Body of pancreas (tissue), 4 donors: ENCODE measurements at regions not wholly inside any gene's neighbourhood (a gene's known extent, or its start where the extent isn't known, plus 50 kb on each side); places are given as distances from the start of the nearest gene placed in this dataset.

Experiments used
- ATAC-seq: fragments of 150-250 bp; one replicate; pipeline ENCODE4 v1.9.1; 2016
- DNase-seq, 4 donors: peaks; one replicate each; pipeline ENCODE4 v3.0.0-alpha.2; 2019
- H3K27ac ChIP-seq, 4 donors: fragments of 200-600 bp; sonication (generic); 1 replicate in 3 of 4; 2 replicates in 1 of 4; pipeline versions ENCODE4 v1.5.1 to v1.6.1; 2016 to 2019; ENCODE audit warnings: mild to moderate bottlenecking in 1 of 4, mixed read lengths in 1 of 4, moderate library complexity in 1 of 4
- H3K27me3 ChIP-seq, 2 donors: fragments of 200-600 bp; sonication (generic); one replicate each; pipeline ENCODE4 v1.6.0; 2016; ENCODE audit warnings: mild to moderate bottlenecking in 1 of 2
- H3K36me3 ChIP-seq, 2 donors: fragments of 200-600 bp; sonication (generic); replicated peaks in 1 of 2; 2 replicates each; pipeline ENCODE4 v1.5.1; 2016; ENCODE audit warnings: low read depth in 2 of 2; ENCODE audit not compliant: insufficient read depth in 1 of 2
- H3K4me1 ChIP-seq: fragments of 200-600 bp; sonication (generic); one replicate; pipeline ENCODE4 v1.6.0; 2016
- H3K4me3 ChIP-seq, 2 donors: fragments of 200-600 bp; sonication (generic); 1 replicate in 1 of 2; 2 replicates in 1 of 2; pipeline ENCODE4 v1.5.1; 2016 to 2019
- H3K9me3 ChIP-seq, 3 donors: fragments of 200-600 bp; sonication (generic); 1 replicate in 2 of 3; 2 replicates in 1 of 3; pipeline ENCODE4 v1.5.1; 2016
- POLR2A ChIP-seq, 3 donors: fragments of 450-650 bp; IDR thresholded peaks; one replicate each; pipeline ENCODE4 v1.6.1; 2016; ENCODE audit warnings: antibody characterized with exemption in 3 of 3, mild to moderate bottlenecking in 2 of 3
- WGBS, 2 donors: methylation state at CpG; one replicate each; pipeline ENCODE4 v1.1.5; 2017; 5-methylcytosine and 5-hydroxymethylcytosine counted together
- intact Hi-C: fragments of 100-400 bp; cut with DNase I; formaldehyde crosslinking; loops from one replicate; pipeline ENCODE4 v1.15.1; 2023
- TF ChIP-seq, protein P1 (sequence below), 7 experiments: fragments of 450-650 bp in 4 of 7; fragments of 200-600 bp in 3 of 7; sonication (generic) in 3 of 7; IDR thresholded peaks; one replicate each; pipeline ENCODE4 v1.5.1; 2016 to 2019; ENCODE audit warnings: antibody characterized with exemption in 7 of 7

DNA sequence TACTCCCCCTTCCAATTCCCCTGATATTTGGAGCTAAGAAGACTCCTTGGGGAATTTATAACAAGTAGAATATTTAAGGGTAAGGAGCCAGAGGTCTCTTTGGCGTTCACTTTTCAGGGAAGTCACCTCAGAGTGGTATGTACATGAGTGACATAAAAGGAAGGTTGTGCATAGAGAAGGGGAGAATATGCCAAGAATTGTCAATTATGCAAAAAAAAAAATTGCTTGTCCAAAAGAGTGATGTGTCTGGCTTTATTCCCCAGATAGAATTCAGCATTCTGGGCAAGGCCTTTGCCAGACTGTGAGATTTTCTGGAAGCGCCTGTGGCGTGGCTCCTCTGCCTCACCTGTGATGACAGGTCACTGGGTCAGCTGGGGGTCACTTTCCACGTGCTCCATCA lies 170.2 kb downstream of the MIAT start:
- Histone ChIP-seq H3K27me3 (no peaks in the 10 kb centered on the region), H3K36me3 (no peaks in the 10 kb centered on the region), H3K4me3 (no peak overlapping the region), H3K9me3 (no peaks in the 10 kb centered on the region), H3K4me1 (no peaks in the 10 kb centered on the region), H3K27ac (no peak overlapping the region)
- no peak for ATAC-seq
- 81 to 83% methylated on average over 4 of the region's 4 CpGs for WGBS, 2 donors
- no peak for TF ChIP-seq POLR2A (IDR thresholded peaks at IDR 0.05)
- TF ChIP-seq, protein P1, sequence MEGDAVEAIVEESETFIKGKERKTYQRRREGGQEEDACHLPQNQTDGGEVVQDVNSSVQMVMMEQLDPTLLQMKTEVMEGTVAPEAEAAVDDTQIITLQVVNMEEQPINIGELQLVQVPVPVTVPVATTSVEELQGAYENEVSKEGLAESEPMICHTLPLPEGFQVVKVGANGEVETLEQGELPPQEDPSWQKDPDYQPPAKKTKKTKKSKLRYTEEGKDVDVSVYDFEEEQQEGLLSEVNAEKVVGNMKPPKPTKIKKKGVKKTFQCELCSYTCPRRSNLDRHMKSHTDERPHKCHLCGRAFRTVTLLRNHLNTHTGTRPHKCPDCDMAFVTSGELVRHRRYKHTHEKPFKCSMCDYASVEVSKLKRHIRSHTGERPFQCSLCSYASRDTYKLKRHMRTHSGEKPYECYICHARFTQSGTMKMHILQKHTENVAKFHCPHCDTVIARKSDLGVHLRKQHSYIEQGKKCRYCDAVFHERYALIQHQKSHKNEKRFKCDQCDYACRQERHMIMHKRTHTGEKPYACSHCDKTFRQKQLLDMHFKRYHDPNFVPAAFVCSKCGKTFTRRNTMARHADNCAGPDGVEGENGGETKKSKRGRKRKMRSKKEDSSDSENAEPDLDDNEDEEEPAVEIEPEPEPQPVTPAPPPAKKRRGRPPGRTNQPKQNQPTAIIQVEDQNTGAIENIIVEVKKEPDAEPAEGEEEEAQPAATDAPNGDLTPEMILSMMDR (IDR thresholded peaks at IDR 0.05), result no peak
- DNase-seq, result no peak
- intact Hi-C loops, result no loop called here

GRCh38 chr22:26828311-26828710 lies 170.9 kb downstream of the MIAT start:
- WGBS, 2 donors, result 89 to 94% methylated on average over 2 to 3 of the region's 3 CpGs
- Histone ChIP-seq H3K4me1 (no peaks in the 10 kb centered on the region), H3K27ac (no peak overlapping the region), H3K9me3 (no peaks in the 10 kb centered on the region), H3K27me3 (no peaks in the 10 kb centered on the region), H3K36me3 (no peaks in the 10 kb centered on the region), H3K4me3 (no peak overlapping the region)
- intact Hi-C loops, result no loop called here
- TF ChIP-seq, protein P1 (IDR thresholded peaks at IDR 0.05), result no peak
- TF ChIP-seq POLR2A (IDR thresholded peaks at IDR 0.05), result no peak
- ATAC-seq (no peak), DNase-seq (no peak)

DNA sequence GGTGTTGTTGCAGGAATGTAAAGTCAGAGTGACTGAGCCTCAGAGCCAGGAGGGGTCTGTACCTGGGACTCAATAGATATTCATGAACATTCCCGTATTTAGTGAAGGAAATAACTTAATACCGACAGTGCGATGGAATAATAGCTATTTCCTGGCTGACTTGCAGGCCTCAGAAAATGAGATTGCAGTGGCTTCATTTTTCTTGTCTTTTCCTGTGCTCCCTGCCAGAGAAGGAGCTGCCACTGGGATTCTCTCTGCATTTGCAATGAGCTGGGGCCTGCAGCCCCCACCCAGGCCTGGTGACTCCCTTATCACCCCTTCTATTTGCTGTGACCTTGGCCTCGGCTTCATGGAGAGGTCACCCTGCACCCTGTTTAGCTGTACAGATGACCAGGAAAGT lies 173.4 kb downstream of the MIAT start:
- intact Hi-C loops, result no loop called here
- DNase-seq (no peak), ATAC-seq (no peak)
- H3K9me3 ChIP-seq, result no peaks in the 10 kb centered on the region
- no peak overlapping the region for H3K27ac ChIP-seq
- 71 to 77% methylated on average over 4 of the region's 4 CpGs for WGBS, 2 donors
- no peaks in the 10 kb centered on the region for H3K4me1 ChIP-seq
- no peaks in the 10 kb centered on the region for H3K36me3 ChIP-seq
- no peak overlapping the region for H3K4me3 ChIP-seq
- TF ChIP-seq, protein P1 (IDR thresholded peaks at IDR 0.05), result no peak
- no peak for TF ChIP-seq POLR2A (IDR thresholded peaks at IDR 0.05)
- H3K27me3 ChIP-seq, result no peaks in the 10 kb centered on the region

GRCh38 chr22:26835023-26835422 lies 177.6 kb downstream of the MIAT start:
- no peak for ATAC-seq
- Histone ChIP-seq H3K36me3 (no peaks in the 10 kb centered on the region), H3K9me3 (no peaks in the 10 kb centered on the region), H3K4me1 (no peaks in the 10 kb centered on the region), H3K4me3 (no peak overlapping the region), H3K27me3 (no peaks in the 10 kb centered on the region), H3K27ac (no peak overlapping the region)
- TF ChIP-seq POLR2A (IDR thresholded peaks at IDR 0.05), result no peak
- TF ChIP-seq, protein P1 (IDR thresholded peaks at IDR 0.05), result no peak
- 75 to 77% methylated on average over 6 of the region's 6 CpGs for WGBS, 2 donors
- intact Hi-C loops, result no loop called here
- no peak for DNase-seq

GRCh38 chr22:26835929-26836528 lies 178.6 kb downstream of the MIAT start:
- Histone ChIP-seq H3K36me3 (no peaks in the 10 kb centered on the region), H3K27ac (no peak overlapping the region), H3K4me1 (no peaks in the 10 kb centered on the region), H3K4me3 (no peak overlapping the region), H3K27me3 (no peaks in the 10 kb centered on the region), H3K9me3 (no peaks in the 10 kb centered on the region)
- TF ChIP-seq, protein P1 (IDR thresholded peaks at IDR 0.05), result peak in 6 of 7 experiments; percentile 44 to 61 (median 56)
- no peak for TF ChIP-seq POLR2A (IDR thresholded peaks at IDR 0.05)
- DNase-seq (peak; percentile 50 to 68 (median 56)), ATAC-seq (no peak)
- 37 to 44% methylated on average over 3 of the region's 3 CpGs for WGBS, 2 donors
- intact Hi-C loops, result no loop called here
